Adipocyte (in vitro differentiated cells): ENCODE measurements at regions not wholly inside any gene's neighbourhood (a gene's known extent, or its start where the extent isn't known, plus 50 kb on each side); places are given as distances from the start of the nearest gene placed in this dataset.

Experiments used
- DNase-seq: peaks from one replicate; pipeline ENCODE4 v3.0.0-alpha.2; 2015; ENCODE audit warnings: low read depth
- H3K27me3 ChIP-seq: replicated peaks from 2 replicates; pipeline ENCODE4 v1.7.0; 2013; ENCODE audit warnings: mild to moderate bottlenecking, low read length, moderate library complexity; ENCODE audit not compliant: control insufficient read depth, insufficient read depth
- H3K36me3 ChIP-seq: 2 replicates; pipeline ENCODE4 v1.7.0; 2013; ENCODE audit warnings: low read length, mild to moderate bottlenecking, moderate library complexity; ENCODE audit not compliant: control insufficient read depth, insufficient read depth, severe bottlenecking
- H3K4me1 ChIP-seq: 2 replicates; pipeline ENCODE4 v1.7.0; 2013; ENCODE audit warnings: mild to moderate bottlenecking, low read length, moderate library complexity; ENCODE audit not compliant: control insufficient read depth, insufficient read depth
- H3K4me3 ChIP-seq: 2 replicates; pipeline ENCODE4 v1.7.0; 2013; ENCODE audit warnings: mild to moderate bottlenecking, low read length, moderate library complexity
- H3K9ac ChIP-seq: 2 replicates; pipeline ENCODE4 v1.7.0; 2013; ENCODE audit warnings: mild to moderate bottlenecking, low read length, moderate library complexity
- H3K9me3 ChIP-seq: 2 replicates; pipeline ENCODE4 v1.7.0; 2013; ENCODE audit warnings: mild to moderate bottlenecking, low read length, moderate library complexity; ENCODE audit not compliant: control insufficient read depth

- Histone ChIP-seq H3K4me1 (no peaks in the 10 kb centered on the region), H3K36me3 (no peaks in the 10 kb centered on the region), H3K4me3 (no peak overlapping the region), H3K27me3 (no peaks in the 10 kb centered on the region), H3K9me3 (peaks cover 11% of the 10 kb centered on the region), H3K9ac (no peak overlapping the region)
- DNase-seq: no peak
Observed at GRCh38 chr17:53891726-53892125, 69.0 kb downstream of the KIF2B start.

GRCh38 chr17:53892222-53892621 lies 69.5 kb downstream of the KIF2B start:
- no peak for DNase-seq
- no peaks in the 10 kb centered on the region for H3K4me1 ChIP-seq
- no peak overlapping the region for H3K9ac ChIP-seq

GRCh38 chr17:53894591-53894990 lies 71.9 kb downstream of the KIF2B start:
- DNase-seq: no peak
- Histone ChIP-seq H3K36me3 (no peaks in the 10 kb centered on the region), H3K4me1 (no peaks in the 10 kb centered on the region), H3K9me3 (no peaks in the 10 kb centered on the region), H3K9ac (no peak overlapping the region), H3K27me3 (no peaks in the 10 kb centered on the region), H3K4me3 (no peak overlapping the region)

More at GRCh38 chr17:53892222-53892621, 69.5 kb downstream of the KIF2B start:
- no peak overlapping the region for H3K4me3 ChIP-seq
- no peaks in the 10 kb centered on the region for H3K27me3 ChIP-seq
- no peaks in the 10 kb centered on the region for H3K36me3 ChIP-seq
- peaks cover 10% of the 10 kb centered on the region for H3K9me3 ChIP-seq

- Histone ChIP-seq H3K36me3 (no peaks in the 10 kb centered on the region), H3K27me3 (no peaks in the 10 kb centered on the region), H3K9me3 (no peaks in the 10 kb centered on the region), H3K9ac (no peak overlapping the region), H3K4me1 (no peaks in the 10 kb centered on the region), H3K4me3 (no peak overlapping the region)
- DNase-seq: no peak
Observed at GRCh38 chr17:53896047-53896446, 73.3 kb downstream of the KIF2B start.

- H3K27me3 ChIP-seq: no peaks in the 10 kb centered on the region
- H3K4me1 ChIP-seq: no peaks in the 10 kb centered on the region
- no peaks in the 10 kb centered on the region for H3K9me3 ChIP-seq
- H3K9ac ChIP-seq: no peak overlapping the region
- no peaks in the 10 kb centered on the region for H3K36me3 ChIP-seq
- DNase-seq: no peak
- no peak overlapping the region for H3K4me3 ChIP-seq
Observed at GRCh38 chr17:53900951-53901350, 78.2 kb downstream of the KIF2B start.

GRCh38 chr17:53907435-53907834 lies 84.7 kb downstream of the KIF2B start:
- Histone ChIP-seq H3K9me3 (no peaks in the 10 kb centered on the region), H3K36me3 (no peaks in the 10 kb centered on the region), H3K4me1 (no peaks in the 10 kb centered on the region), H3K9ac (no peak overlapping the region), H3K27me3 (no peaks in the 10 kb centered on the region), H3K4me3 (no peak overlapping the region)
- DNase-seq: no peak

GRCh38 chr17:53909802-53910201 lies 87.1 kb downstream of the KIF2B start:
- no peak for DNase-seq
- Histone ChIP-seq H3K27me3 (no peaks in the 10 kb centered on the region), H3K4me1 (no peaks in the 10 kb centered on the region), H3K36me3 (no peaks in the 10 kb centered on the region), H3K4me3 (no peak overlapping the region), H3K9me3 (no peaks in the 10 kb centered on the region), H3K9ac (no peak overlapping the region)

- H3K4me1 ChIP-seq: no peaks in the 10 kb centered on the region
- no peak for DNase-seq
- H3K9ac ChIP-seq: no peak overlapping the region
- H3K27me3 ChIP-seq: no peaks in the 10 kb centered on the region
- no peaks in the 10 kb centered on the region for H3K36me3 ChIP-seq
- no peak overlapping the region for H3K4me3 ChIP-seq
- H3K9me3 ChIP-seq: no peaks in the 10 kb centered on the region
Observed at GRCh38 chr17:53912117-53912516, 89.4 kb downstream of the KIF2B start.

GRCh38 chr17:53919356-53919755 lies 96.6 kb downstream of the KIF2B start:
- H3K4me3 ChIP-seq: no peak overlapping the region
- H3K27me3 ChIP-seq: no peaks in the 10 kb centered on the region

GRCh38 chr17:53924530-53925455 lies 102.1 kb downstream of the KIF2B start:
- Histone ChIP-seq H3K9me3 (no peaks in the 10 kb centered on the region), H3K4me1 (no peaks in the 10 kb centered on the region), H3K36me3 (no peaks in the 10 kb centered on the region), H3K27me3 (no peaks in the 10 kb centered on the region), H3K4me3 (no peak overlapping the region), H3K9ac (no peak overlapping the region)
- no peak for DNase-seq

More at GRCh38 chr17:53919356-53919755, 96.6 kb downstream of the KIF2B start:
- H3K4me1 ChIP-seq: no peaks in the 10 kb centered on the region
- DNase-seq: no peak
- no peaks in the 10 kb centered on the region for H3K36me3 ChIP-seq
- H3K9ac ChIP-seq: no peak overlapping the region
- H3K9me3 ChIP-seq: no peaks in the 10 kb centered on the region

- Histone ChIP-seq H3K36me3 (no peaks in the 10 kb centered on the region), H3K4me3 (no peak overlapping the region), H3K27me3 (no peaks in the 10 kb centered on the region), H3K4me1 (no peaks in the 10 kb centered on the region), H3K9ac (no peak overlapping the region), H3K9me3 (no peaks in the 10 kb centered on the region)
- no peak for DNase-seq
Observed at GRCh38 chr17:53932386-53932785, 109.7 kb downstream of the KIF2B start.
